COLO668 (cell line): ENCODE measurements at regions not wholly inside any gene's neighbourhood (a gene's known extent, or its start where the extent isn't known, plus 50 kb on each side); places are given as distances from the start of the nearest gene placed in this dataset.

ENCODE experiments used
- DNase-seq: peaks from one replicate; lab custom pipeline; 2025; ENCODE audit not compliant: unreplicated experiment; lab: John Stamatoyannopoulos, UW

DNA sequence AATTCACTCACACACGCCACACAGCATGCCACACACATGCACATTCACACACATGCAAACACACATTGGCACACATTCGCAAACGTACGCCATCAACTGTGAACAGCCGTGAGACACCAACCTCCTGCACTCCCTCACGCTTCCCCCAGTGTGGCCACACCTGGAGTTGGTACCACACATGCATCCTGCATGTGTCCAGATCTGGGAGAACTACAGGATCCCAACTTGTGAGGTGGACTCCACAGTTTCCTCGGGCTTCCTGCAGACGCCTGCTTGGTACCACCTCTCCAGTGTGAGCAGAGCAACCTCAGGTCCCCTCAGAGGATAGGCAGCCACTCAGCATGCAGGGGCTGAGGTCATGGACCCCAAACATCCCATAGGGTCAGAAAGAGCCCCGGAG, 239.0 kb downstream of the EIPR1 start:
- DNase-seq = no peak

DNA sequence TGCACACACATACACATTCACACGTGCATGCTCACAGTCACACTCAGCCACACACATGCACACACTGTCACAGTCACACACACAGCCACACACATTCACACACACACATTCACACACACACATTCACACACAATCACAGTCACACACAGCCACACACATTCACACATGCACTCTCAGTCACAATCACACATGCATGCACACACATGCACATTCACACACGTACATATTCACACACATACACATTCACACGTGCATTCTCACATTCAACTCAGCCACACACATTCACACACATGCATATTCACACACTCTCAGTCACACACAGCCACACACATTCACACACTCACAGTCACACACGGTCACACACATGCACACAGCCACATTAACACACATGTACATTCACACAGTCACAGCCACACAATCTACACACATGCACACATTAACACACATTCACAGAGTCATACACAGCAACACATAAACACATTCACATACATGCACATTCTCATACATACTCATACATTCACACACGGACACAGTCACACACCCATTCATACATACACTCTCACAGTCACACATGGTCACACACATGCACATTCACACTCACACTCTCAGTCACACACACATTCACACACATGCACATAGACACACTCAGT, 239.8 kb downstream of the EIPR1 start:
- DNase-seq = no peak

DNA sequence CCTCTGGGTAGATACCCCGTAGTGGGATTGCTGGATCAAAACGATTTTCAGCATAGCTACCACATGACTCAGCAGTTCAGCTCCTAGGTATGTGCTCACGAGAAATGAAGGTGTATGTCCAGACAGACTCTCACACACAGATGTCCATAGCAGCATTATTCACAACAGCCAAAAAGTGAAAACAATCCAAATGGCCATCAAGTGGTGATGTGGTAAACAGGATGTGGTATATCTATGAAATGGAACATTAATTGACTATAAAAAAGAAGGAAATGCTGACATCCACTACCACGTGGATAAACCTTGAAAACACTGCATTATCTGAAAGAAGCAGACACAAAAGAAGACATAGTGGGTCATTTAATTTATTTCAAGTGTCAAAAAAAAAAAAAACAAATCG, 241.9 kb downstream of the EIPR1 start:
- no peak for DNase-seq

DNA sequence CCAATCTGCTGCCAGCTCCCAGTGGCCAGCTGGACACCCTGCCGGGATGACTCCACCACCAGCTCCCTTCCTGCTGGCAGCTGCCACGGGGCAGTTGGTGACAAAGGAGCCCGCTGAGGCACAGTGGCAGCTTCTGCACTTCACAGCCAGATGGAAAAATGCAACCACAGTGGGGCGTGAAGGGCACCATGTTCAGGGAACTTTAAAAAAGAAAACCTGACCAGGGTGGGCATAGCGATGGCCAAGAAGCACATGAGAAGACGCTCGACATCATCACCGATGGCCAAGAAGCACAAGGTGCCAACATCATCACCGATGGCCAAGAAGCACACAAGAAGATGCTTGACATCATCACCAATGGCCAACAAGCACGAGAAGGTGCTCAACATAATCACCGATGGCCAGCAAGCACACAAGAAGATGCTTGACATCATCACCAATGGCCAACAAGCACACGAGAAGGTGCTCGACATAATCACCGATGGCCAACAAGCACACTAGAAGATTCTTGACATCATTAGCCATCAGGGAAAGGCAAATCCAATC, 243.5 kb downstream of the EIPR1 start:
- DNase-seq = no peak

DNA sequence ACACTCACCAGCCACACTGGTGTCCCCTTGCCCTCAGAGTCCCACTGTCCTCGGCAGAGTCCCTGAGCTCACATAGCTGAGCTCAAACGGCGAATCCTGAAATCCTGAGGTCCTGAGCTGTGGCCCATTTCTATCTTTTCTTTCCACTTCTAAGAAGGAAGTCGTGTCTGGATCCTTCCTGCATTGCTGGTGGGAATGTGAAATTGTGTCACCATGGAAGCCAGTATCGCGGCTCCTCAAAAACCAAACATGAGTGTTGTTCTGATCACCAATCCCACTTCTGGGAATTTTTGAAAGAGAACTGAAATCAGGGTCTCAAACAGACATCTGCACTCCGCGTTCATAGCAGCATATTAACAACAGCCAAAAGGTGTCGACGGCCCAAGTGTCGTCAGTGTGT, 244.7 kb downstream of the EIPR1 start:
- DNase-seq = no peak

DNA sequence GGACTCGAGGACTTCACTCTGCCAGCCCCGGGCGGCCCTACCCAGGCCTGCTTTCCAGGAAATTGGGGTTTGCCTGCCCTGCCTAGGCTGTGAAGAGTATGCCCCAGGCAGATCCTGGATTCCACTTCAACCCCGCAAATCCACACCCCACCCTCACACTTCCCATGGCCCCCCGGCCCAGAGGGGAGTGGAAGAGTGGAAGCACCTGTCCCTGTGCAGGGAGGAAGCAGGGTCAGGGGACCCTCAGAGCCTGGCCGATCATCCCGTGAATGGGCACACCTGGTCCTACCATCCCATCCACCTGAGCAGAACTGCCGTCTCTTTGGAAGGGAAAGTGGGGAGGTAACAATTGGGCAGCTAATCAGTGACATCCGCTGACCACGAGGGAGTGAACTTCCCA, 245.2 kb downstream of the EIPR1 start:
- no peak for DNase-seq

DNA sequence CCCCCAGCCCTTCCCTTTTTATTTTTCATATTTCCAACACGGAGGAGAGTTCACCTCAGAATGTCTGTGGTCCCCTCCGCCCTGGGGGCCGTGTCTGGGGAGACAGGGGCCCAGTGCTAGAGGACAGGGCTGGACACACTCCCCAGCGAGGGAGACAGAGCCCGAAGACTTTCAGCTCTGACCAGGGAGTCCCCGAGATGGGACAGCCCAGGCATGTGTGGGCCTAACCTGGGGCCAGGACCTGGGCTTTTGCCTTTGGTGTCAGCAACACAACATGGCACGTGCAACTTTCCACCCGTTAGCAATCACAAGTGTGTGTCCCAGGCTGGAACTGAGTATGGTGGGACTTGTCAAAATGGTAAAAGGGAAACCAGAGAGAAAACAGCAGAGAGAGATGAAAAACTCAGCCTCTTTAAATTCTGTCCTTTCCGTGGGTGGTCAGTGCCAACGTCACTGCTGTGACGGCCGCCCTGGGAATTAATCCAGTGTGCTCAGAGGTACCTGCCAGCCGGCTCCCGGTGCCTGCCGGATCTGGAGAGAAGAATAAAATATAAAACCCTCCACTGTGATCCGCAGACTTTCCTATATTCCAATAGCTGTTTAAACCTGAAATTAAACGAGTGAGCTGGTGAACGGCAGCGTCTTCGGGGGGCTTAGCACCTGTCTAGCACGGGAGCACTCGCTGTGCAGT, 245.8 kb downstream of the EIPR1 start:
- no peak for DNase-seq

DNA sequence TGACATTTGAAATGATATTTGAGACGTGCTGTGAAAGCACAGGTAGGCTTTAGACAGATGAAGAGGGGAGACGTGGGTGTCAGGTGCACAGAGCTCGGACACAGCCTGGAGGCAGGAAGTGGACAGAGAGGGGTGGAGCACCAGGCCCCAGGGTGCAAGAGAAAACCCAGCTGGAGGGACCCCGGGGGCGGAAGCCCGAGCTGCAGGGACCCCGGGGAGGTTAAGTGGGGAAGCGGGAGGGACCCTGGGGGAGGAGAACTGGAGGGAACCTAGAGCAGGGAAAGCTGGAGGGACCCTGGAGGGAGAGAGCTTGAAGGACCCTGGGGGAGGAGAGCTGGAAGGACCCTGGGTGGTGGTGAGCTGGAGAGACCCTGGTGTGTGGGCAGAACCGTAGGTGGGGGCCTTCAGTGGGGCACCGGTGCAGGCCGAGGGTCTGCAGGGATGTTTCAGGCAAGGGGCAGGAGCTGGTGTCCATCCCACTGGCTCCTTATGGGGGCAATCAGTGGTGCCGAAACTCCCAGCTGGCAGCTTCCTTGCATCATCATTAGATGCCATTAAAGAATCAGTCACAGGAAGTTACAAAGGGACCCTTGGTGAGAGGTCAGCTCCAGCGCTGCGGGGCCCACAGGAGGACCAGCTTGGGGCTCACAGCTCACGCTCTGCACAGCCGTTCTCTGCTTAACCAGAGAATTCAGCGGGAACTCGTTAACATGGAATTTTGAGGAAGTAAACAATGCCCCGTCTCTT, 246.6 kb downstream of the EIPR1 start:
- no peak for DNase-seq

DNA sequence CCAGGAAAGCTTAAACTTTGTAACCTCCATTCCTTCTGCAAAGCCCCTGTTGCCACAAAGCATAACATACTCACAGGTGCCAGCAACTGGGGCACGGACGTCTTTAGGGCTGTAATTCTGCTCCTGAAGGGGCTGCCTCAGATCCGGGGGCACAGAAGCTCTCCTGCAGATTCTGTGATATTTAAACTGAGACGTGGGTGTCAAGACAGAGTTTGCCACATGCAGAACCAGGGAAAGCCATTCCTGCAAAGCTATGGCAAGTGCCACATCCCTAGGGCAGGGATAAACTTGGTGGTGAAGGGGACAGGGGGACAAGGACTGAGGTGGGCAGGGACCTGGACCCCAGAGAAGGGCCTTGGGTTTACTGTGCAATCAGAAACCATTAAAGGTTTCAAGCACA, 247.2 kb downstream of the EIPR1 start:
- no peak for DNase-seq

DNA sequence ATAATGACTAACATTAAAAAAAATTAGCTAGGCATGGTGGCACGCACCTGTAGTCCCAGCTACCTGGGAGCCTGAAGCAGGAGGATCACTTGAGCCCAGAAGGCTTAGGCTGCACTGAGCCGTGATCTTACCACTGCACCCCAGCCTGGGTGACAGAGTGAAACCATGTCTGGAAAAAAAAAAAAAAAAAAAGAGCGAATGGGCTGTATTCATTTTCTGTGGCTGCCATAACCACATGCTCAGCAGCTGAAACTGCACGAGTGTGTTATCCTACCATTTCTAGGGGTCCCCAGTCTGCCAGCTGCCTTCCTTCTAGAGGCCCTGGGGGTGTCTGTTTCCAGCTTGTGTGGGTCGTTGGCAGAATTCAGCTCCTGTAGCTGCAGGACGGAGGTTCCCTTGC, 247.8 kb downstream of the EIPR1 start:
- DNase-seq = no peak

DNA sequence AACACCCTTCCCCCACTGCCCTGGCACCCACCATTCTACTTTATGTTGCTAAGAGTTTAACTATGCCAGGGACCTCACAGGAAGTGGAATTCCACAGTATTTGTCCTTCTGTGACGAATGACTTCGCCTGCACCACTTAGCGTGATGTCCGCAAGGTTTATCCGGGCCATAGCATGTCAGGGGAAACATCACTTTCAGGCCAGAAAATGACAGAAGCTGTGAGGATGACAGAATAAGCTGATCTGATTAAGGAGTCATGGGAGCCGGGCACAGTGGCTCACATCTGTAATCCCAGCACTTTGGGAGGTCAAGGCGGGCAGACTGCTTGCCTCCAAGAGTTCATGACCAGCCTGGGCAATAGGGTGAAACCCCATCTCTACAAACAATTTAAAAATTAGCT, 248.8 kb downstream of the EIPR1 start:
- no peak for DNase-seq

DNA sequence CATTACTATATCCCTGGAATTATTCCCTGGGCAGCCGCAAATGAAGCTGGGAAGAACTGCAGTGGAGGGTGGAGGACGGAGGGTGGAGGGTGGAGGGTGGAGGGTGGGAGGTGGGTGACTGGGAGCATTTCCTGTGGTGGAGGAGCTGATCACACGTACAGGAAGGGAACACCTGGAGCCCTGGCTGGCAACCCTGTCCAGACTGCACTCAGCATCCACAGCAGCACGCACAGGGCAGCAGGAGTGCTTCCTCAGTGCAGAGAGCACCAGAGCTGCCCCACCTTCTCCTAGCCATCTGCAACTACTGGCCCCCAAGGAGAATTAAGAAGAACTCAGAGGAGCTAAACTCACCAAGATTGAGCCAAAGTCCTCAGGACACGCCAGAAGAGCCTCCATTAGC, 249.9 kb downstream of the EIPR1 start:
- DNase-seq = no peak

DNA sequence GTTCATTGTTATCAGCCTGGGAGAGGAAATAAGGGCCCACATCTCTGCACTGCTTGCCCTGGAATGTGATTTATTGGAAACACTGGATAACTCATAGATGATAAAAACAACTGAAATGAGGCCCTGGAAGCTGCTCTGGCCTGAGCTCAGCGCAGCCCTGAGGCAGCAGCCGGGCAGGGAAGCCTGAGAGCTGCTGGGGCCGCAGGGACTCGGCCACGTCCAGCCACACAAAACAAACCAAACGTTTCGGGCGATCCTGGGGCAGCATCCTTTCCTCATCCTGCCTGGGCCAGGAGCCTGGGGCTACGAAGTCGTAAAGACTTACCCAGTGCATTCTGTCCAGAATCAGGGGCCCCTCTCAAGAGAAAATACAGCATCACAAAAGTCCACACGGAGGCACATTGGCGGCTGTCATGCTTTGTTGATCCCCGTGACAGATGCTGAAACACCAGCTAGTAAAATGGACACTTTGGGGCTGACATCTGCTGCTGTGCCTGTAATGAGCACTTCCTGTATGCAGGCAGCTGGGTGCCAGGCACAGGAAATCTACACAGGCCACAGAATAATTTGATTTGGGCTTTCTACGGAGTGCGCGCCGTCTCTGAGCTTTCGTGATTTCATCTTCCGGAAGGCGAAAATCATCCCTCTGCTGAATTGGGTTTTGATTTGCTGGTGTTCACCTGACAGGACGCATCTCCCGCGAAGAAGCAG, 250.6 kb downstream of the EIPR1 start:
- no peak for DNase-seq

DNA sequence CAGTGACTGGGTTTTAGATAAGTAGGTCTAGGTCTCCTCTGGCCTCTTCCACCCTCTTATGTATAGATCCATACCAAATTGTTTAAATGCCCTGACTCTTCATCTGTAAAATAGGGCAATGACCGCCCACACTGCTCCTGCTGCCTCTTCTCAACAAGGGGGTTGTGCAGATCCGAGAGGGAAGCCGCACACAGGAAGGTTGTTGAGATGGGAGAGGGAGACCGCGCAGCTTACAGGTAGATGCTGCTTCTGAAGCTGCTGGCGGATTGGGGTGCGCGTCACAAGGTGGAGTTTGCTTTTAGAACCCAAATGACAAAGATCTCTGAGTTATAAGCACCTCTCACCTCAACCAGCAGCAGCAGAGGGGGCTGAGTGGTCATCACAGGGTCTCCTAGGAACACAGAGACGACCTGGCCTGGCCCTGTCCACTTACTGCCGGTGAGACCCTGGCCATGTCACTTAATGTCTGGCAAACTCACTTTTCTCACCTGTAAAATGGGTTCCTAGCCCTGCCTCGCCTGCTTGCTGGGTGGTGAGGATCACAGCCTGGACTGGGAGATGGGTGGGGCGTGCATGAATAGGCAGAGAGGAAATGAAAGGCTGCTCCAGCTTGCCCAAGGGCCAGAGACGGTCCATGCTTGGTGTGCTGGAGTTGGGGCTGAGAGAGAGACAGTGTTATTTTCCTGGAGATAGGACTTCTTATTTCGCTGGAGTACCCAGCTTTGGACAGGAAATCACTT, 251.3 kb downstream of the EIPR1 start:
- DNase-seq = no peak

DNA sequence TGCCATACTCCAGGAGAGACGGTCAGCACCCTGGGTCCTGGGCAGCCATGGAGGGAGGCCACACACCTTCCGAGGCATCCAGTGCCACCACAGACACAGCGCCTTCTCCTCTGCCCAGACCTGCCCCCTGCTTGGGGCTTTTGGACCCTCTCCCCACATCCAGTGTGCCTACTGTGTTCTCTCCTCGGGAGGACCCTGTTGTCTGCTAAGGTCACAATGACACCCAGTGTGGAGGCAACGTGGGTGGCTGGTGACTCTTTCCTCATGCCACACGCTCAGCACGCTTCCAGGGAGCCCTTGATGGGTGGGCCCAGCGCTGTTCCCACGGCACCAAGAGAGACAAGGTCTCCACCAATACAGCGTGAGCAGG, 251.9 kb downstream of the EIPR1 start:
- DNase-seq = no peak

DNA sequence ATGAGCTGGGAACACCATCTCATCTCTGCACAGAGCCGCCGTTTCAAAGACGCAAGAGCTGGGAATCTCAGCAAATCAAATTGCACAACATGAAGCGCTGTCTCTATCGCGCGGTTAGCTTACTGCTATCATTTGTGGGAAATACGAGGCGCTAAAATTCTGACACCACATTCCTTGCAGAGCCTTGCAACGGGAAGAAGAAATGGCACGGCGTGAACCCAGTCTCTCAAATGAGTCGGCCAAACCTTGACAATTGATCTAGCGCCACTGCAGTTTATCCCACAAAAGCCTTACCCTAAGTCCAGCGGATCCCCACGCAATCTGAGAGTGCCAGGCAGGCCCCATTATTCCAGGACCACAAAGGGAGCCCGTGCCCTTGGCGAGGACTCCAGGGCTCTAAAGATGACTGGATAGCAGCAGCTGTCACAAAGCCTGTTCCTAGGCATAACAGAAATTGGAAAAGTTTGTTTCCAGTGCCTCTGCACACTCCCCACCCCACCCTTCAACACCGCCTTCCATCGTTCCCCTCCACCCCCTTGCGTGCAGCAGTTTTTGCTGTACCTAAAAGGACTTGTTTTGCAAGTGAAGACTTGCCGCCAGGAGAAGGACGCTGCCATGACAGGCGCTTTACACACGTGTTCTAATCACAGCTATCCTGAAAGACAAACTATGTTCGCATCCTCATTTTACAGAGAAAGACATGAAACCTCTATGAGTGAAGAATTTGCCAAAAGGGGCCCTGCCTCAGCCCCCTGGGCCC, 252.4 kb downstream of the EIPR1 start:
- no peak for DNase-seq

DNA sequence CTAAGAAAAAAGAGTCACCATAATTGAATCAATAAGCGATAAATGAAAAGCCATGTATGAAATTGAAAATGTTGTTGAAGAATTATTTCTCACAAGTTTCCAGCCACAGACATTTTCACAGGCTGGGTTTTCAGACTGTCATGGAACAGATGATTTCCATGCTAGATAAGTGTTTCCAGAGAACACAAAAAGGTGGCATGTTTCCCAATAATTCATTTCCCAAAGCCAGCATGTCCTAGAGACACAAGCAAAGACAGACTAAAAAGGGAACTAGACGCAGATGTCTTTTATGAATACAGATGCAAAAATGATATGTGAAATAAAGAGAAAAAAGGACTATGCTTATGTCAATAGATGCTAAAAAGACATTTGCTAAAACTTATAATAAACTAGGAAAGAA, 255.1 kb downstream of the EIPR1 start:
- DNase-seq = no peak

DNA sequence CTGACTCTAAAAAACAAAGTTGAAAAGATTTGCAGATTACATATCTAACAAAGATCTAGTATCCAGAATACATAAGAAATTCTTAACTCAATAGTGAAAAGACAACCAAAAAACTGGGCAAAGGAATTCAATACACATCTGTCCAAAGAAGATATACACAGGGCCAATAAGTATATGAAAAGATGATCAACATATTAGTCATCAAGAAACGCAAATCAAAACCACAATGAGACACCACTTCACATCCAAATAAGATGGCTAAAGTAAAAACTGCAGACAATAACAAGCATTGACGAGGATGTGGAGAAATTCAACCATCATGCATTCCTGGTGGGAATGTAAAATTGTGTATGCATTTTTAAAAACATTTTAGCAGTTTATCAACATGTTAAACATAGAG, 256.0 kb downstream of the EIPR1 start:
- no peak for DNase-seq

DNA sequence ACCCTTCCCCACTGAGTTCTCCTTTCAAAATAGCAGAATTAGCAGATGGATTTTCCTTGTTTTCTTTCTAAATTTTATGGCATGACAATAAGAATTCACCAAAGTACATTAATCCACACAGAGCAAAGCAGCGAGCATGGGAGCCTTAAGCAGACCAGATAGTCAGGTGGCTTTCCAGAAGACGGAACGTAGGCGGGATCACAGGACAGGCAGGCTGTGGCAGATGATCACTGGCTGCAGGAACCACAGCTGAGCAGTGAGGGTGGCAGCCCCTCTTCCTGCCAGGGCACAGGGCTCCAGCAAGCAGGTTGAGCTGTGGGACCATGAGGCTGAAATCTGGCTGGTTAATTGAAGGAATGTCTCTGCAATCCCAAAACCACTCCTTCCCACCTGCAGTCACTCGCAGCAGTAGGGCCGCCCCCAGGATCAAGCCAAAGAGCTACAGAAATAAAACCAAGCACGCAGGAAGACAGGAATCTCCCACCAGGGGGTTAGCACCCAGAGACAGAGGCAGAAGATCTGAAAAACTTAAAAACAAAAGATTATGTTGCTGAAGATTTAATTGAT, 259.9 kb downstream of the EIPR1 start:
- DNase-seq = no peak

DNA sequence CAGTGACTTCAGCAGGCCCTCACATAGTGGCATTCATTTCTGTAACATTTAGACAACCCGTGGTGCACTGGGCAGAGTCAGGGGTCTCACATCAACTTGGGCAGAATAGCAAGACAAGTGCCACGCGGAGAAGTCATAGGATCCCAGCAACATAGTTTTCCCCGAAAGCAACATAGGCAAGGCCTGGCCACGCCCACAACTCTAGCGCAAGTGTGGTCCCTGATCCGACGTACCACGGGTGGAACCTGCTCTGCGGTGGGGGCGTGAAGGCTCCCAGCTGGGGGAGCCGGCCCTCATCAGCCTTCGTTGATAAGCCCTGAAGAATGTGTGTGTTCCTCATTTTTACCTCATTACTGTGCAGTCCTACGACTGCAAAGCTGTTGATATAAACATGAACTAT, 261.2 kb downstream of the EIPR1 start:
- no peak for DNase-seq
